ENCODE measurements at regions not wholly inside any gene's neighbourhood (a gene's known extent, or its start where the extent isn't known, plus 50 kb on each side); places are given as distances from the start of the nearest gene placed in this dataset.

DNA sequence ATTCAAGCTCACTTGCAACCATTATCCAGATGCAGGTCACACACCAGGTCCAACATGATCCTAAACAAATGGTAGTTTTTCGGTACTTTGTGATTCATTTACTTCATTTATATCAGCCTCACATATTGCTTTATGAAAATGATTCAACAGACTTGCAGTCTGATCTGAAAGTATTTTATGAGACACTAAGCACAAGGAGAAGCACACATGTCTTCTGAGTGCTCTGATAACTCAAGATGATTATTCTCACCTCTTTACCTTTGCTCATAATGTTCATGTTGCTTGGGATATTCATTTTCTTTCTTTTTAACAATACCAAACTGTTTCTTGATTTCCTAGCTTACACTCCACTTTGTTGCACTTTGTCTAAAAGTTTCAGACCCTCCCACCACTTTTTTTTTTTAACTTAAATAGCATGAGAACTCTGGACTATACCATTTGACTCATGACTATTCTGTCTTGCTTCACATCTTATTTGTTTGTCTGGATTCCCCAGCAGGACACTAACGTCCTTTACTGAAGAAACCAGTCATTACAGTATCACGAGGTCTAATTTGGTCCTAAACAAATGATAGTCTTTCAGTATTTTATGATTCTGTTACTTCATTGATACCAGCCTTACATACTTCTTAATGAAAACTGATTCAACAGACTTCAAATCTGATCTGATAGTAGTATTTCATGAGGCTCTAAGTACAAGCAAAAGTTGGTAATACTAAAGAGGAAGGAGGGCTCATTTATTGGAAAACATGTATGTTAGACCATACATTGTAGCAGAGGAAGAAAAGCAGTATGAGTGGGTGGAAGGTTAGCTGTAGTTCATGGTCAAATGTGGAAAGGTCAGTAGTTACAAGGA is 171.8 kb upstream of the AHR start:
- no peak for DNase-seq (ENCODE audit: low spot score)

DNA sequence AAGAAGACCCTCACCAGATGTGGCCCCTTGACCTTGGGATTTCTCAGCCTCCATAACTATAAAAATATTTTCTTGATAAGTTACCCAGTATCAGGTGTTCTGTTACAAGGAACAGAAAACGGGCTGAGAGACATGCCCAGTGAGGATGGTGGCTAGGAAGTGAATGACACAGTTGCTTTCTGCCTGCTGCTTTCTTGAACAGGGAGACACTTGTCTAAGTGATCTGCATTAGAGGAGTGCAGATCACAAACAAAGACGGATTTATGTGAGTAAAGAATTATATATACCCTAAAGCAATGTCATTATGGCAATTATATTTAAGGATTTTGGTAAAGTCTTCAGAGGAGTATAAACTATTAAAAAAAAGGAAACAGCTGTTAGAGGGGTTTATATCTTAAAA is 169.2 kb upstream of the AHR start:
- no peak for DNase-seq (ENCODE audit: low spot score)

DNA sequence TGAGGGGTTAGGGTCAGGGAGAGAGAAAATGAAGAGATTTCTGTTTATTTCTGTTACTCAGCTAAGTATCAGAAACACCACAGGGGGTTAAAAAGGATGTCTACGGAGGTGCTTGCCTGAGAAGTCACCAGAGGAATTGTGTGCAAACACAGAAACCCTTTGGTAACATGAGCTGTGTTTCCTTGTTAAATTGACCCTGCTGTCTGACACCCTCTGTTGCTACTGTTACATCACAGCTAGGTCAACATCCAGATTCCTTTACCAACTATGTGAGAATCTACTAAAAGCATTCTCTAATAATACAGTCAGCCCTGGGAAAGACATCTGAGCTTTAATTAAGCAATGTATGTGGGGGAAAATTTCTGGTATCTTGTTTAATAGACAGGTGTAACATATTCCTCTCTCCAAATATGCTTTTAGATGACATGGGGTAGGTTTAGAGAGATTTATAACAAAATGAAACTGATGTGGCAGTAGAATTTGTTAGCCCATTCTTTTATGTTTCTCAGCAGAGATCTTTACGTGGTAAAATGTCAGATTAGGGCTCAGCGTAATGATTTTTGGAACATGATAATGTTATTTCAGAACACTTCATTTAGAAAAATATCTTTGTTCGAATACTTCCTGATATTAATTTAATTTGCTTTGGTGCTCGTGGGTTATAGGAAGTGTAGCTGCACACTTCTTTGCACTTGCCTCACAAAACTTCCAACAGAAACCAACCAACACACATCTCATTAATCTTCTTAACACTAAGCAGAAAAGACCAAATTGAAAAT is 168.0 kb upstream of the AHR start:
- no peak for DNase-seq (ENCODE audit: low spot score)

- DNase-seq (ENCODE audit: low spot score), result no peak
Measured at GRCh38 chr7:17131060-17131345, 167.4 kb upstream of the AHR start.

- no peak for DNase-seq (ENCODE audit: low spot score)
Measured at GRCh38 chr7:17131983-17132655, 166.3 kb upstream of the AHR start.

DNA sequence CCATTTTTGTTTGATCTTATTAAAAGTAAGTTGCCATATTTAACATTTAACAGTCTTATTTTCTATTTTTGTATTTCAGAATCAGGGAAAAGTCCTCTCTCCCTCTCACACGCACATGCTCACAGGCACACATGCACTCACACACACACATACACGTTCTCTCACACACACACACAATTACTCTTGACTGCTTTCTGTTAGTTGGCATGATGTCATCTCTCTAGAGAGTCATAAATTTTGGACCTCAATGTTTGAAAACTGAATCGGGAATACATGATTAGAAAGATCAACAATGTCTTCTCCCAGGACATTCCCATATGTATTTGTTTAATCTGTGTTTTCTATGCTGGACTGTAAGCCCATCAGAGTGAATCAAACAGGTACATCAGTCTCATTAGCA is 165.7 kb upstream of the AHR start:
- no peak for DNase-seq (ENCODE audit: low spot score)

DNA sequence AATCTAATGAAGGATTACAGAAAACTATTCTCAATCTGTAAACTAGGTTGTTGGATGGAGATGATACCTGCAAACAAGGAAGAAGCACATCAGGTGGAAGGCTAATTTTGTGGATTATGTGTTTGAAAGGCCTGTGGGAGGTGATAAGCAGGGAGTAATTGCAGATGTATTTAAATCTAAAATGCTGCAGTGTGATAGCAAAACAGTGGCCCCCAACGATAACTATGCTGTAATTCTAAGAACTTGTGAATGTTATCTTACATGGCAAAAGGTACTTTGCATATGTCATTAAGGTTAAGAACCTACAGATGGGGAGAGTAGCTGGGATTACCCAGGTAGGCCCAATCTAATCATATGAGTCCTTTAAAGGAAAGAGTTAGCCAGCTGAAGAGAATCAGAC is 164.5 kb upstream of the AHR start:
- DNase-seq (ENCODE audit: low spot score), result no peak

- no peak for DNase-seq (ENCODE audit: low spot score)
Measured at GRCh38 chr7:17134786-17135185, 163.7 kb upstream of the AHR start.

DNA sequence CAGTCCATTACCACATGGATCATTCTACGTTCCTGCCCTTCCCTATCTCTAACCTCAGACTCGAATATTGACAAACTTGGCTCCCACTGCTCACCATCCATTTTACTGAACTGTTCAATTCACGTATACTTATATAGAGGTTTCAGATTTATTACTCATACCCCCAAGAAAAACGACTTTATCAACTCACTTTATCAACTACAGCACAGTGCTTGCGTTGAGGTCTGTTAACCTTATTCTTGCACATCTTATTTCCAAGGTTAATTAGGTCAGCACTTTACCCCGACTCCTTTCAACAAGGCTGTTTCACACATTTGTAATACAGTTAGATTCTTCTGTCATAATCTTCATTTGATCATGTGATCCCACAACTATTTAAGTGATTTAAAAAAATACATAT is 162.3 kb upstream of the AHR start:
- no peak for DNase-seq (ENCODE audit: low spot score)

GRCh38 chr7:17139081-17139480 is 159.4 kb upstream of the AHR start:
- DNase-seq (ENCODE audit: low spot score), result no peak

DNA sequence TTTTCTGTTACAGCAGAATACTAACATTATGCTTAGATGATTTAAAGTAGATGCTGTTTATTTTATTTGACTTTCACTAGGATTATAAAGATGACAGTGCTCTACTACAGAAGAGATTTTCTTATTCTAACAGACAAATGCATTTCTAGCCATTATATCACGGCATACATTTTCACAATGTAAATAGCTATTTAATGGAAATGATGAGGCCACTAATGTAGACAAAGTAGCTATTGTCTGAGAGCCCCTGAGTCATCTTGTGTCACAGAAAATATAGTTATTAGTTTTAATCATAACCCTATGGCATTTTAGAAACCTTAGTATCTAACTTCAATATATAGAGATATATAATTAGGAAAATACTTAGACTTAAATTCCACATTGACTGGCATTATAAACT is 158.0 kb upstream of the AHR start:
- DNase-seq (ENCODE audit: low spot score), result no peak

GRCh38 chr7:17142831-17143541 is 155.5 kb upstream of the AHR start:
- DNase-seq (ENCODE audit: low spot score), result no peak

- no peak for DNase-seq (ENCODE audit: low spot score)
Measured at GRCh38 chr7:17144322-17144721, 154.1 kb upstream of the AHR start.

- DNase-seq (ENCODE audit: low spot score), result no peak
Measured at GRCh38 chr7:17146621-17147020, 151.8 kb upstream of the AHR start.

GRCh38 chr7:17147409-17147808 is 151.0 kb upstream of the AHR start:
- DNase-seq (ENCODE audit: low spot score), result no peak

- DNase-seq (ENCODE audit: low spot score), result no peak
Measured at GRCh38 chr7:17150018-17150417, 148.4 kb upstream of the AHR start.

DNA sequence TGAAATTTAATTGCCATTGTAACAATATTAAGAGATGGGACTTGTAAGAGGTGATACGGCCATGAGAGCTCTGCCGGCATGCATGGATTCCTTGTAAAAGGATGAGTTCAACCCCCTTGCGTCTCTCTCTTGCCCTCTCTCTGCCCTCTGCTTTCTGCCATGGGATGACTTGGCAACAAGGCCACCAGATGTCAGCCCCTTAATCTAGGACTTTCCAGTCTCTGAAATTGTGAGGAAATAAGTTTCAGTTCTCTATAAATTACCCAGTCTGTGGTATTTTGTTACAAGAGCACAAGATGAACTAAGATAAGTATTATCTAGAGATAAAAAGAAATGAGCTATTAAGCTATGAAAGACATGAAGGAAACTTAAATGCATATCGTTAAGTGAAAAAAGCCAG is 145.7 kb upstream of the AHR start:
- DNase-seq (ENCODE audit: low spot score), result no peak

DNA sequence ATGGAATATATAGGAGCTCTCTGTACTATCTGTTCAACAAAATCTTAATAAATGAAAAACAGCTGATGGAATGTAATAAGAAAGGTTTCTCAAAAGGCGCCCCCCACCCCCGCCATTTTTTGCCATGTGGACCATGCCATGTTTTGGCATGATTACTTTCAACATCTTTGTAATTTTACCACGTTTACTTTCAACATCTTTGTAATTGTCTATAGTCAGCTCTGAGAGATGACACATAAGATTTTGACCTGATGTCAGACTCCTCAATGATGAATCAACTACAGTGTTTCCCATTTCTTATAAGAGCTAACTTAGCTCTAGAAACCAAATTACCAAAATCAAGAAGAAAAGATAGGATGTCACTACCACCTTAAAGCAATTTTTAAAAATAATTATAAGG is 144.9 kb upstream of the AHR start:
- no peak for DNase-seq (ENCODE audit: low spot score)

DNA sequence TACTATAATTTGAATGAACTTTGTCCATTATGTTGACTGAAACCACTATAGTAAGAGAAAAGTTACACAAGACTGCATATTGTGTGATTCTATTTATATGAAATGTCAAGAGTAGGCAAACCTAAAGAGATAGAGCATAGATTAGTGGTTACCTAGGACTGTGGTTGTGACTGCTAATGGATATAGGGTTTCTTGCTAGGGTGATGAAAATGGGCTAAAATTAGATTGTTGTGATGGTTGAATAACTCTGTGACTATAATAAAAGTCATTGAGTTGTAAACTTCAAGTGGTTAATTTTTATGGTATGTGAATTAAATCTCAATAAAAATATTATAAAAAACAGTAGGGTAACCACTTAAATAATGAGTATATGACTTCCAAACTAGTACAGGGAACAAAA is 142.9 kb upstream of the AHR start:
- DNase-seq (ENCODE audit: low spot score), result no peak

GRCh38 chr7:17158261-17158660 is 140.2 kb upstream of the AHR start:
- DNase-seq (ENCODE audit: low spot score), result no peak

GRCh38 chr7:17159500-17160037 is 138.9 kb upstream of the AHR start:
- no peak for DNase-seq (ENCODE audit: low spot score)

- no peak for DNase-seq (ENCODE audit: low spot score)
Measured at GRCh38 chr7:17166824-17167379, 131.6 kb upstream of the AHR start.
